SK-N-SH treated with all-trans-retinoic acid at 6 μM for 48 hours (cell line): ENCODE measurements at regions not wholly inside any gene's neighbourhood (a gene's known extent, or its start where the extent isn't known, plus 50 kb on each side); places are given as distances from the start of the nearest gene placed in this dataset.

Source experiments
- ATAC-seq: fragments of 200-7000 bp; cut with Tn5 transposase; 3 replicates; pipeline ENCODE4 v1.9.1; 2020; ENCODE audit warnings: mild to moderate bottlenecking, moderate library complexity
- ARNTL ChIP-seq: fragments of 450-650 bp; formaldehyde crosslinking; IDR thresholded peaks from 2 replicates; pipeline ENCODE4 v1.5.0; 2020; ENCODE audit warnings: low read depth, mild to moderate bottlenecking, moderate library complexity, borderline replicate concordance
- CREB5 ChIP-seq: fragments of 250-450 bp; sonication (Bioruptor Pico); IDR thresholded peaks from 2 replicates; pipeline ENCODE4 v1.5.1; 2020; ENCODE audit warnings: low read depth, mild to moderate bottlenecking, moderate library complexity
- CSDC2 ChIP-seq: fragments of 250-450 bp; sonication (Bioruptor Pico); IDR thresholded peaks from 2 replicates; pipeline ENCODE4 v1.5.0; 2020; ENCODE audit warnings: mild to moderate bottlenecking, moderate library complexity
- CSRNP3 ChIP-seq: fragments of 250-450 bp; sonication (Bioruptor Pico); IDR thresholded peaks from 2 replicates; pipeline ENCODE4 v1.5.1; 2021; ENCODE audit warnings: mild to moderate bottlenecking, moderate library complexity
- GLIS3 ChIP-seq: fragments of 250-450 bp; sonication (Bioruptor Pico); IDR thresholded peaks from 2 replicates; pipeline ENCODE4 v1.5.0; 2020; ENCODE audit warnings: mild to moderate bottlenecking, moderate library complexity
- ISL1 ChIP-seq: fragments of 250-450 bp; sonication (Bioruptor Pico); IDR thresholded peaks from 2 replicates; pipeline ENCODE4 v2.1.2; 2022; ENCODE audit warnings: mild to moderate bottlenecking, moderate library complexity
- OSR1 ChIP-seq: fragments of 250-450 bp; sonication (Bioruptor Pico); IDR thresholded peaks from 2 replicates; pipeline ENCODE4 v1.8.0; 2022; ENCODE audit warnings: moderate library complexity, mild to moderate bottlenecking, inconsistent platforms
- PATZ1 ChIP-seq: fragments of 250-450 bp; sonication (Bioruptor Pico); IDR thresholded peaks from 2 replicates; pipeline ENCODE4 v1.8.0; 2020; ENCODE audit warnings: mild to moderate bottlenecking, moderate library complexity, borderline replicate concordance
- POU6F1 ChIP-seq: fragments of 250-450 bp; sonication (Bioruptor Pico); IDR thresholded peaks from 2 replicates; pipeline ENCODE4 v1.8.0; 2021; ENCODE audit warnings: low read depth, mild to moderate bottlenecking, moderate library complexity, borderline replicate concordance
- PPARA ChIP-seq: fragments of 250-450 bp; sonication (Bioruptor Pico); IDR thresholded peaks from 2 replicates; pipeline ENCODE4 v1.5.0; 2020; ENCODE audit warnings: mild to moderate bottlenecking, borderline replicate concordance
- RARB ChIP-seq: fragments of 250-450 bp; sonication (Bioruptor Pico); IDR thresholded peaks from 2 replicates; pipeline ENCODE4 v1.8.0; 2021; ENCODE audit warnings: mild to moderate bottlenecking, moderate library complexity
- SNAI2 ChIP-seq: fragments of 250-450 bp; sonication (Bioruptor Pico); IDR thresholded peaks from 2 replicates; pipeline ENCODE4 v1.5.0; 2020; ENCODE audit warnings: mild to moderate bottlenecking, moderate library complexity
- TCF4 ChIP-seq: fragments of 250-450 bp; sonication (Bioruptor Pico); IDR thresholded peaks from 2 replicates; pipeline ENCODE4 v1.8.0; 2021; ENCODE audit warnings: mild to moderate bottlenecking, moderate library complexity, borderline replicate concordance
- TOX ChIP-seq: fragments of 250-450 bp; sonication (Bioruptor Pico); IDR thresholded peaks from 2 replicates; pipeline ENCODE4 v1.8.0; 2021; ENCODE audit warnings: mild to moderate bottlenecking, moderate library complexity, borderline replicate concordance
- ZC3H10 ChIP-seq: fragments of 250-450 bp; sonication (Bioruptor Pico); IDR thresholded peaks from 2 replicates; pipeline ENCODE4 v1.5.1; 2021; ENCODE audit warnings: mild to moderate bottlenecking, moderate library complexity
- ZFP3 ChIP-seq: fragments of 250-450 bp; sonication (Bioruptor Pico); IDR thresholded peaks from 2 replicates; pipeline ENCODE4 v1.5.0; 2020; ENCODE audit warnings: mild to moderate bottlenecking, moderate library complexity
- ZFP30 ChIP-seq: fragments of 450-650 bp; formaldehyde crosslinking; IDR thresholded peaks from 2 replicates; pipeline ENCODE4 v1.5.0; 2022; ENCODE audit warnings: mild to moderate bottlenecking, moderate library complexity
- ZNF565 ChIP-seq: fragments of 450-650 bp; formaldehyde crosslinking; conservative IDR thresholded peaks from 2 replicates; pipeline ENCODE4 v1.5.0; 2020; ENCODE audit warnings: low read depth, mild to moderate bottlenecking, moderate library complexity
- ZNF70 ChIP-seq: fragments of 450-650 bp; formaldehyde crosslinking; IDR thresholded peaks from 2 replicates; pipeline ENCODE4 v1.5.0; 2020; ENCODE audit warnings: mild to moderate bottlenecking, moderate library complexity
- ZNF8 ChIP-seq: fragments of 450-650 bp; formaldehyde crosslinking; IDR thresholded peaks from 2 replicates; pipeline ENCODE4 v1.5.0; 2020; ENCODE audit warnings: mild to moderate bottlenecking, moderate library complexity

GRCh38 chrX:87236830-87237440, 280.7 kb upstream of the KLHL4 start:
- no peak for TF ChIP-seq ZFP3 (CRISPR knock-in tag)
- no peak for TF ChIP-seq ZFP30 (CRISPR knock-in tag)
- TF ChIP-seq OSR1 (CRISPR knock-in tag) = no peak
- no peak for TF ChIP-seq ZNF8 (CRISPR knock-in tag)
- TF ChIP-seq ZNF565 (CRISPR knock-in tag) = no peak
- no peak for TF ChIP-seq PATZ1 (CRISPR knock-in tag)
- TF ChIP-seq ARNTL (CRISPR knock-in tag) = no peak
- TF ChIP-seq CSDC2 (CRISPR knock-in tag) = no peak
- no peak for ATAC-seq

- no peak for ATAC-seq
- TF ChIP-seq GLIS3 (CRISPR knock-in tag) (no peak), ARNTL (CRISPR knock-in tag) (no peak), ISL1 (no peak), PATZ1 (CRISPR knock-in tag) (no peak), TOX (CRISPR knock-in tag) (no peak), RARB (CRISPR knock-in tag) (no peak), SNAI2 (CRISPR knock-in tag) (no peak), ZNF8 (CRISPR knock-in tag) (no peak), CSDC2 (CRISPR knock-in tag) (no peak), PPARA (CRISPR knock-in tag) (no peak), POU6F1 (no peak), ZFP30 (CRISPR knock-in tag) (no peak), ZFP3 (CRISPR knock-in tag) (no peak), ZNF70 (CRISPR knock-in tag) (no peak), CSRNP3 (no peak)
Observed at GRCh38 chrX:87265518-87265917, 252.1 kb upstream of the KLHL4 start.

GRCh38 chrX:87272491-87272890, 245.1 kb upstream of the KLHL4 start:
- ATAC-seq = no peak
- TF ChIP-seq ARNTL (CRISPR knock-in tag) = no peak
- no peak for TF ChIP-seq POU6F1
- TF ChIP-seq ZC3H10 (CRISPR knock-in tag) = no peak
- TF ChIP-seq GLIS3 (CRISPR knock-in tag) = no peak
- TF ChIP-seq CSDC2 (CRISPR knock-in tag) = no peak
- no peak for TF ChIP-seq CREB5 (CRISPR knock-in tag)
- TF ChIP-seq TCF4 (CRISPR knock-in tag) = no peak
- no peak for TF ChIP-seq ISL1
- no peak for TF ChIP-seq ZFP3 (CRISPR knock-in tag)
- no peak for TF ChIP-seq ZNF8 (CRISPR knock-in tag)
- TF ChIP-seq OSR1 (CRISPR knock-in tag) = no peak
